HG02763 (cell line): ENCODE measurements at regions not wholly inside any gene's neighbourhood (a gene's known extent, or its start where the extent isn't known, plus 50 kb on each side); places are given as distances from the start of the nearest gene placed in this dataset.

ENCODE experiments used
- ATAC-seq: cut with Tn5 transposase; IDR thresholded peaks from one replicate; pipeline ENCODE4 v1.9.1; 2021; ENCODE audit warnings: mild to moderate bottlenecking, moderate library complexity; ENCODE audit not compliant: unreplicated experiment

DNA sequence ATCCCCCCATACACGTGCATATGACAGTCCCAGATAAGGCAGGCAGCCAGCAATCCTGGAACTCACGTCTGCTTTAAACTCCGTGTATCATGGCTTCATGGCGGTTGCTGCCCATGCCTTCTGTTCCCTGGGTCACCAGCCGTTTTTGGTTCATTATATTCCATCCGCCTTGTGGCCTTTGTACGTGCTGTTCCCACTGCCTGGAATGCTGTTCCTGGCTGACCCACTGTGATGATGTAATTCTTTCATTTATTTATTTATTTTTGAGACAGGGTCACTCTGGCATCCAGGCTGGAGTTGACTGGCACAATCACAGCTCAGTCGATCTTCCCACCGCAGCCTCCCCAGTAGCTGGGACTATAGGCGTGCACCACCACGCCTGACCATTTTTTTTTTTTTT lies 136.7 kb upstream of the GSE1 start:
- no peak for ATAC-seq

DNA sequence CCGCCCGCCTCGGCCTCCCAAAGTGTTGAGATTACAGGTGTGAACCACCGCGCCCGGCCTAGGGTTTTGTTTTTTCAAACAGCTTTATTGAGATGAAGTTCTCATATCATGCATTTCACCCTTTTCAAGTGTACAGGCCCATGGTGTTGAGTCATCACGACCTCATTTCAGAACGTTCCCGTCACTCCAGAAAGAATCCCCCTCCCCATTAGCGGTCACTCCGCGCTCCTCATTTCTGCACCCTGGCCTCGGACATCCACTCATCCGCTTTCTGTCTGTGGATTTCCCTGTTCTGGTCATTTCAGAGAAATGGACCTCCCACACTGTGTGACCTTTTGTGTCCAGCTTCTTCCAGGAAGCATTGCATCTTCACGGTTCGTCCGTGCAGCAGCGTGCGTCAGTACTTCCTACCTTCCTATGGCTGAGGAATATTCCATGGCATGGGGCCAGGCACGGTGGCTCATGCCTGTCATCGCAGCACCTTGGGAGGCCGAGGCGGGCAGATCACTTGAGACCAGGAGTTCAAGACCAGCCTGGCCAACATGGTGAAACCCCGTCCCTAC lies 135.2 kb upstream of the GSE1 start:
- no peak for ATAC-seq

DNA sequence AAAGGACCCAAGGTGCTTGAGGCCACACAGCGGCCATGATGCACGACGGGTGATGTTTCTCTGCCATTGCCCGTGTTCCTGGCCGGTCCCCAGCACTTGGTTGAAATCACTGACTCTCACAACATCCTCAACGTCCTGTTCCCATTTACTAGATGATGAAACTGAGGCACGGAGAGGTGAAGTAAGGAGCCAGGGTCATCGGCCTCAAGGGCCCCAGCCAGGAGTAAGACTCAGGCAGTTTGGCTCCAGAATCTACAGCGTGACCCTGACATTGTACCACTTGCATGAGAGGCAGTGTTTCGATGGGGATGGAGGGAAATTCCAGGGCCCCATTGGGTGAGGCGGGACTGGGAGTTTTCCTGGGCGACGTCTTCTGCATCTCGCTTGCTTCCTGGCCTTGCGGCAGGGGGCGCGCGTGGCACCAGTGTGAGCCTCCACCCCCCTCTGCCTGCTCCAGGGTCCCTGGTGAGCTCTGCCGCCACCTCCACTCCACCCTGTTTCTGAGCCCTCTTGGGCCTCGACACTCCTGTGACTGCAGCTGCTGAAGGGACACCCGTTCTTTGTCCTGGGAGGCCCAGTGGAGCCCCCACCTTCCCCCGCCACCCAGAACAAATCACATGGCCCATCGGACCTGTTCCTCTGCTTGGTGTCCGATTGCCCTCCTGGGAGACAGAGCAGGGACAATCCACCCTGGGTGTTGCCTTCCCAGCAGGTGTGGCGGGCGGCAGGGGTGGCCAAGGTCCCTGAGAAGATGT lies 133.0 kb upstream of the GSE1 start:
- no peak for ATAC-seq

DNA sequence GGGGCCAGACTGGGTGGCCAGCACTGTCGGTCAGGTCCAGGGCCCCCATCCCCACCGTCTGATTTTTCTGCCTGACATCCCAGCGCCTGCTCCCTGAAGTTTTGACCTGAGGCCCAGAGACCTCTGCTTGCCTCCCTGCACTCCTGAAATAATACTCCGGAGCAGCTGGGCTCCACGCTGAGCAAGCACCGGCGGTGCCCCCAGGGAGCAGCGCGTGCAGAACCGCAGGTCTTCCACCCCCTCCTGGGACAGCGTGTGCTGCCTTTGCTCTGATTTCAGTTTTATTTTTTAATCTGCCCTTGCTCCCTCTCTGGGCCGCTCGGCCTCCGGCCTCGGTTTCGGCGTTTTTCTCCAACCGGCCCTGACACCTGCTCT lies 132.4 kb upstream of the GSE1 start:
- no peak for ATAC-seq

DNA sequence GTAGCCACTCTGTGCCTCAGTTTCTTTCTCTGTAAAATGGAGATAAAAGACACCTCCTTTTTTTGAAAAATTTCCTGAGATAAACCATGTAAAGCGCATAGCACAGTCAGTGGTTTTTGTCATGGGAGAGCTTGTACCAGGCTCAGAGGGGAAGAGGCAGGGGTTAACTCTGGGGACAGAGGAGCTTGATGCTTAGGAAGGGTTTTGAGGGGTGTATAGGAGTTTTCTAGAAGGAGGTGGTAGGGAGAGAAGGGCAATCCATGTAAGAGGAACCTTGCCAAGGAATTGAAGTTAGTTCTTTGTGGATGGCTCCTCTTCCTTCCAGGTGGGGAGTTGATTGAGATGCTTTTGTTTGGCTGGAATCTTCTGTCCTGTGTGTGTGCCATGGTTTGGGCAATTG lies 131.9 kb upstream of the GSE1 start:
- no peak for ATAC-seq

DNA sequence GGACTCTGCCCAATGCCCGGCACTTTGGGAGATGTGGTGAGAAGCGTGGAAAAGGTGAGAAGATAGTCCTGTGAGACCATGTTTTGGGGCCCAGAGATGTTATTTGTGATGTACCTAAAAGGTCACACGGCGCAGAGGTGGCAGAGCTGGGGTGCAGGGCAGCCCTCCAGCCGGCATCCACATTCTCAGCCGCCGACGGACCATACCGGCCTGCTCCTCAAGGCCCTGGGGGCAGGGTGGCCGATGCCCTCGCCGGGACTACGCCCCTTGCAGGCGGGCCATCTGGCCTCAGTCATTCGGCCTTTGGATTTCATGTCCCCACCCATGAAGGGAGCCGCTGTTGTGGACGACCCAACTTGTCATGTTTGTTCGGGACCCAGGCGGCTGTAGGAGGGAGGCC lies 131.4 kb upstream of the GSE1 start:
- ATAC-seq, result no peak

DNA sequence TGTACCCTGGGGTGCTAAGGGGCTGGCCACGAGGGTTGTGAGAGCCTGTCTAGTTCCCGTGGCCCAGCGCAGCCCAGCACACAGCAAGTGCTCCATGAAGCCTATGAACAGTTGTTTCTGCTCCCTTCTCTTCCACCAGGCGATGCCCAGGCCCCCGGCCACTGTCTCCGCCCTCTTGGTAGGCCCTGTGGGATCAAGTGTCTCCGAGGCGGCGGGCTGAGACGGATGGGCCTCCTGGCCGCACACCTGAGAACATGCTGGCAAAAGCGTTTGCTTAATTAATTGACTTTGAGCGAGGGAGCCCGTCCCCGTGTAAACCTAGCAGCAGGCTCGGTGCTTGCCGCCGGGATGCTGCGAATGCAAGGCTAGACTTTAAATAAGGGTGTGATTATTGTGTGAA lies 129.7 kb upstream of the GSE1 start:
- ATAC-seq, result no peak

DNA sequence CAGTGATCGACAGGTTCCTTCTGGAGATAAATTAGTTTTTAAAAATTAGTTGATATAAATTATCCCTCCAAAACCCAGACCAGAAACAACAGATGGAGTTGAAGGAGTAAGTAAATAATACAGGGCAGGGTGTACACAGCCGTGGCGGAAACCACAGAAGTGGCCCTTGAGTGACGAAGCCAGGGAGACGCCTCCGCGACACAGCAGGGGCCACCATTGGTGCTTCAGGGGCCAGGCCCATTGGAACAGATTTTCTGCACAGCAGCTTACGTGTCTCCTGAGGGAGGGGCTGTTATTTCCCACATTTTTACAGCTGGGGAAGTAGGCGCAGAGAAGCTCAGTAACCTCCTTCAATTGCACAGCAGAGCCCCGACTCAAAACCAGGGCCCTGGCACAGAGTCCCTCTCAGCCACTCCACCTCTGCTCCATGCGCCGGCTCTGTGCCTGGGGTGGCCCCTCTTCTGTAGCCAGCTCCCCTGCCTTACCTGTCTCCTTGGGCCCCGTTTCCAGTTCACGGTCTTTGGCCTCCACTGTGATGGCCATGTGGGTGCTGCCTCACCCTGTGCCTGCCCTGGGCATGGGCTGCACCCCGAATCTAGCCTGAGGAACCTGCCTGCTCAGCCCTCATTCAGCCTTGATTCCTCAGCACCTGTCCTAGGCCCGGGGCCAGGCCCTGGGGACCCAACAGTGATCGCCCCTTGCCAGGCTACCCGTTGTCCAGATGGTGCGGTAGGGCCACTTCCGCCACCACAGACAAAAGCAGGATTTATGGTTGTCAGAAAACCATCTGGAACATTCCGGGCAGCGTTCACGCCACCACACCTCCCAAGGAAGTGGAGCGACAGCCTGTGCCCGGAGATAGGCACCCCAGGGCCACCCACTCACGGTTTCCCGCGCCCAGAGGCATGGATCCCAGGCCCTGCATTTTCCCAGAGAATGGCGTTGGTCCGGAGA lies 128.5 kb upstream of the GSE1 start:
- ATAC-seq, result no peak

DNA sequence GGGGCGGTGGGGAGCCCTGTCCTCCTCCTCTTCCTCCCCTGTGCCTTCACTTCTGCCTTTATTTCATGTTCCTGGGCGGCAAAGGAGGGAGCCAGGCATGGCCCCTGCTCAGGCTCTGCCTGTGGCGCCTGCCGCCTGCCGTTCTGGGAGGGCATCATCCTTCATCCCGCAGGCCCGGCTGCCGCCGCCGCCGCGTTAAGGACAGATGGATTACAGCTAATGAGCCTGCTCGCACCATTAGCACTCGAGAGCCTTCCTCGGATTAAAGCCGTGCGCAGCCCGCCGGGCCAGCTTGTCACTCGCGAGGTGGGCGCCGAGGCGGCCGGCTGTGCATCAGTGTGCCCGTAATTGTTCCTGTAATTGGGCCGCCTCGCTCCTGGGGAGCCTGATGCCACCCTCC lies 127.7 kb upstream of the GSE1 start:
- ATAC-seq, result no peak

DNA sequence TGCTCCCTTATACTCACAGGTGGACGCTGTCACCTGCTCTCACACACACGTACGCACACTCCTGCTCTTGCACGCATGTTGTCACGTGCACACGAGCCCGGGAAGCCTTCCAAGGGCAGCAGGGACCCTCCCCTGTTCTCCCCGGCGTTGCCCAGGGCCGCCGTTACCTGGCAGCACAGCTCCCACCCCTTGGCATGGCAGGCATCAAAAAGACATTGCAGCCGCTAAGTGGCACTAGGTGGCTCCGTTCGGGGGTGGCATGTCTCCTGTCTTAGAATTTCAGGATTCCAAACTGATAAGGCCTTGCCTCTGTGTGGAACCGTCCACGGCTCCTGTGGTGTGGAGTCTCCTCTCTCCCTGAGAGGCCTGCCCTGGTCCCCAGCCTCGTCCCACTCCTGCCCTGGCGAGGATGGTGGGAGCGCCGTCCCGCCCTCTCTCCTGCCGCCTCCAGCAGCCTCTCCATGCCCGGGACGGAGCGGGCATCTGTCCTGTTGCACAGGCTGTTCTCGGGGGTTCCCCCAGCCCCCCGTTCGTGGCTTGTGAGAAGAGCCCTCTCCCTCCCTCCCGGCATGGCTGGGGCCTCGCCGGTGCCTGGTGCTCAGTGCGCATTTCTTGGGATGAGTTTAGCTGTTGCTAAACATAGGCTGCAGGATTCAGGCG lies 126.7 kb upstream of the GSE1 start:
- ATAC-seq, result no peak

DNA sequence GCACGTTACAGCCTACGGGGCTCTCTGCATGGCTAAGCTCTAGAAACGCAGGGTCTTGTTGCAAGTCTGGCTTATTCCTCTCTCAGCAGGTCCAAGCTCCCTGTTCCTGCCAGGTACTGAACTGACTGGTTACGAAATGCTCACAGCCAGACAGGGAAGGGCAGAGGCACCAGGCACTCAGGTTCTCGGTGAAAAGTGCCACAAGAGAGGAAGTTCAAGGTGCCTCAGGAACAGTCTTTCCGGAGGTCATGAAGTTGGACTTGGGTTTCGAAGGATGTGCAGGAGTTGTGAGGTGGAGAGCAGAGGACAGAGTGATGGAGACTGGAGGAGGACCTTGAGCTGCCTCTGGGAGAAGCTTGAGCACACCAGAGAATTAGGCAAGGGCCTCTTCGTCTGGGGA lies 124.7 kb upstream of the GSE1 start:
- no peak for ATAC-seq

DNA sequence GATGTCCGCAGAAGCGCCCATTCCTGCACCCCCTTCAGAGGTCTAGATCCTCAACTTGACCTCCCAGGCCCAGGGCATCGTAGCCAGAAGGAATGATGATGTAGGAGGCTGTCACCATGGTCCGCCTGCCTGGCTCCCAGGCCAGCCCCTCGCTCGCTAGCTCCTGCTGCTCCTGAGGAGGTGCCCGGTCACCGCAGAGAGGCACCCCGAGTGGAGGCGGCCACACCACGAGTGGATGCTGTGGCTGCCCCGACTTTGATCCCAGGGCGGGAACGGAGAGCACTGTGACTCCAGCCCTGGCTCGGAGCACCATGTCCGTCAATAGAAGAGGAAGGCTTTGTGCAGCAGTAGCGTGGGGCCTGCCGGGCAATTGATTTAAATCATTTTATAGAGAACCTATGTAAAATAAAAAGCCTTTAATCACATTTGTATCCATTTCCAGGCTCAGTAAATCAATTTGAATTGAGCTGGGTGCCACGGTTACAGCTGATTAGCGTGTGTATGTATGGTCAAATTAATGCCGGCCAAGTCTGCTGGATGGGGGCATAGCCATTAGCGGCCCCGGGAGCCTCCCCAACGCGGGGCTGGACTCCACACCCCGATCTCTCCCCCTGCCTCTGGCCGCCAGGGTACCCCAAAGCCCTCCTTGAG lies 122.6 kb upstream of the GSE1 start:
- no peak for ATAC-seq

DNA sequence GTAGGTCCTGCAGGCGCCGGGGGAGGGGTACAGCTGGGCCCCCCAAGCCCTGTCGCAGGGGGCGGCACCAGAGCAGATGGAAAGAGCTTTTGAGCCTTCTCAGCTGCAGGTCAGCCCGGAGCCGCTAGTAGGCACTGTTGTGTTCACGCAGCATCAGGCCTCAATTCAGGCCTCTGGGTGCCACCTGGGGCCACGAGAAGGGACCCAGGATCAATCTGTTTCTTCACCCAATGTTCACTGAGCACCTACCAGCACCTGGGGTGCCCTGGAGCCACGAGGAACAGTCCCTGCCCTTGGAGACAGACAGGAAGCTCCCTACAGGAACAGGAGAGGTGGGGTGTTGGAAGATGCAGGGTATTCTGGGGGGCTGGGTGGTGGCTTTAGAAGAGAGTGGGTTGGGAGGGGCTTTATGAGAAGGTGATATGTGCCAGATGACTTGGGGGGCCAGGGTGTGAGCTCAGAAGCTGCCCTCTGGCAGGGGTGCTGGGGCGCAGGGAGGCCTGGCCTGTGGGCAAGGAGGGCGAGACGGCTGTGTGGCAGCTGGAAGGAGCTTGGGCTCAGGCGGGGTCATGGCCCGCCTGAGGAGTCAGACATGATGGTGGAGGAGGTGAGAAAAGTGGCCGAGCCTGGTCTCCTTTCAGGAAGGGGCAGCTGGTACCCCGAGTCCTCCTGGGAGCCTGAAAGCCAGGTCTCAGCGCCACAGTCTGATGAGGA lies 121.9 kb upstream of the GSE1 start:
- no peak for ATAC-seq

DNA sequence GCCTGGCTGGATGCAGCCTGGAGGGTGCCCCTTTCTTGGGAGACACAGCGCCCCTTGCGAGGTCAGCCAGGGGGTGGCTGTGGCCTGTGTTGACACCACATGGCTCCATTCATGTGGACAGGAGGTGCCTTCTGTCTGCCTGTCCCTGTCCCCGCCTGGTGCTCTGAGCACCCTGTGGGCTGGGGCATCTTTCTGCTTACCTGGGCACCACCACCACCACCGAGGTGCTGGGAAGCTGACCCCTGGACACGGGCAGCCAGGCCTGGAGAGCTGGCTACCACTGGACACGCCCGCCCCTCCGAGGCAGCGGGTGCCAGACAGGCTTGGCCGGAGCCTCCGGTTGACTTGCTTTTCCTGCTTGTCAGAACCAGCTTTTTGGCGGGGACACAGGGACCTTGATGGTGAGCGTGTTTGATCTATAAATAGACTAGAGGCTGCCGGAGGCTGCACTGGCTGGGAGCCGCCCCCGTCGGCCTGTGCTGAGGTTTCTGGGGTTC lies 121.3 kb upstream of the GSE1 start:
- no peak for ATAC-seq

DNA sequence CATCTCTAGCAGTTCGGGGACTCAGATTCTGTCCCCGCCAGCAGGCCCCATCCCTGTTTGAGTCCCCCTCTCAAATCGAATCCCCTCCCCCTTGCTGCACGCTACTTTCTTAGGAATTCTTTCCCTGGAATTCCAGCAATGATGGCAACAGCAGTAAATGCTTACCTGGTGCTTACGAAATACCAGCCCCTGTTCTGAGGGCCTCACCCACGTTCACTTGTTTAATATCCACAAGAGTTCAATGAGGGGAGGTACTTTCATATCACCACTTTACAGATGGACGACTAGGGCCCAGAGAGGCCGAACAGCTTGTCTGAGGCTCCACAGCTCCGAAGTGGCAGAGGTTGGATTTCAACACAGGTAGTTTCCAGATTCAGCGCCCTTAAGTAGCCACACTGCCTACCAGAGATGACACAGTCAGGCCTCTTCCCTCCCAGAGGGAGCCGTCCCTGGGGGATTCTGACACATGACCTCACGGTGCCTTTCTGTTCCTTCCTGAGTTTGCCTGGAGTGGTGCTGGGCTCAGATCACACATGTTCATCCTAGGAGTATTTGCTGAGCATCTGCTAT lies 120.7 kb upstream of the GSE1 start:
- ATAC-seq, result no peak

DNA sequence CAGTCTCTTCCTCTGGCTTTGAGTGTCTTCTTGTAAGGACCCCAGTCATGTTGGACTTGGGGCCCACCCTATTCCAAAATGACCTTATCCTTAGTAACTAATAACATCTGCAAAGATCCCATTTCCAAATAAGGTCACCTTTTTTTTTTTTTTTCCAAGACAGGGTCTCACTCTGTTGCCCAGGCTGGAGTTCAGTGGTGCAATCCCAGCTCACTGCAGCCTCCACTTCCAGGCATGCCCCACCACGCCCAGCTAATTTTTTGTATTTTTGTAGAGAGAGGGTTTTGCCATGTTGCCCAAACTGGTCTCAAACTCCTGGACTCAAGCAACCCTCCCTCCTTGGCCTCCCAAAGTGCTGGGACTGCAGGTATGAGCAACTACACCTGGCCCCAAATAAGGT lies 118.8 kb upstream of the GSE1 start:
- no peak for ATAC-seq

DNA sequence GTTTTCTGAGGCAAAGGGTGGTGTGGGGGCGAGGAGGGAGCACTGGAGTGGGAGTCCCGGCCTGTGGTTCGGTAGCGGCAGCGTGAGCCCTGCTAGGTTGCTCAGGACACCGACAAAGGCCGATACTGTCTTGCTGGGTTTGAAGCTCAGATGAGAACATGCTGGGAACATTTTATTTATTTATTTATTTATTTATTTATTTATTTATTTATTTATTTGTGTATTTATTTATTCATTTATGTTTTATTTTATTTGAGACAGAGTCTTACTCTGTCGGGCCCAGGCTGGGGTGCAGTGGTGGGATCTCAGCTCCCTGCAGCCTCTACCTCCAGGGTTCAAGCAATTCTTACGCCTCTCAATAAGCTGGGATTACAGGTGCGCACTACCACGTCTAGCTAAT lies 117.9 kb upstream of the GSE1 start:
- ATAC-seq, result no peak

DNA sequence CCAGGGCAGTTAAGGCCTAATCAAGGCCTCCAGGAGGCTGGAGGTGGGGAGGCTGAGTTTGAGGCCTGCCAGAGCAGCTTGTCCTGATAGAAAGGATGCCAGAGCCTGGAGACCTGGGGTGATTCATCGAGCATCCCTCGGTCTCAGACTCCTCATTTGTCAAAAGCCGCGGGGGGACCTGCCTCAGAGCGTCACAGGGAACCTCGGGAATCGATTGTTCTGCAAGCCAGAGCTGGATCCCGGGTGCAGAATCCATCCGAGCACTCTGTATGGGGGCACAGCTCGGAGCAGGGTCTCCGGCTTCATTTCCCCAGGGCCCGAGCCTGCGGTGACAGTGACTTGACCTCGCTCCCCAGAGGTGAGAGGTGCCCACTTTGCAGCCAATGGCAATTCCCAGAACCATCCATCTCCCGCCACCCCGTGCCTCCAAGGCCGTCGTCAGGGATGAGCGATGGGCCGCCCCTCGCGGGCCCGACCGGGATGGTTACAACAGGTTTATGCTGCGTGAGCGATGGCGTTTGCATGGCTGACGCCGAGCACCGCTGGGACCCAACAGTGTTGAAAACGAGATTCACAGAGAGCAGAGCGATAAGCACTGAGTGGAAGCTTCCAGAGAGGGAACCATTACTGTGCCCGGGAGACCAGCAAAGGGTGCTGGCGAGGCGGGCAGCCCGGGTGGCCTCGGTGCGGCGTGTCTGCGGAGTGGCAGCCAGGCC lies 117.1 kb upstream of the GSE1 start:
- ATAC-seq, result no peak

DNA sequence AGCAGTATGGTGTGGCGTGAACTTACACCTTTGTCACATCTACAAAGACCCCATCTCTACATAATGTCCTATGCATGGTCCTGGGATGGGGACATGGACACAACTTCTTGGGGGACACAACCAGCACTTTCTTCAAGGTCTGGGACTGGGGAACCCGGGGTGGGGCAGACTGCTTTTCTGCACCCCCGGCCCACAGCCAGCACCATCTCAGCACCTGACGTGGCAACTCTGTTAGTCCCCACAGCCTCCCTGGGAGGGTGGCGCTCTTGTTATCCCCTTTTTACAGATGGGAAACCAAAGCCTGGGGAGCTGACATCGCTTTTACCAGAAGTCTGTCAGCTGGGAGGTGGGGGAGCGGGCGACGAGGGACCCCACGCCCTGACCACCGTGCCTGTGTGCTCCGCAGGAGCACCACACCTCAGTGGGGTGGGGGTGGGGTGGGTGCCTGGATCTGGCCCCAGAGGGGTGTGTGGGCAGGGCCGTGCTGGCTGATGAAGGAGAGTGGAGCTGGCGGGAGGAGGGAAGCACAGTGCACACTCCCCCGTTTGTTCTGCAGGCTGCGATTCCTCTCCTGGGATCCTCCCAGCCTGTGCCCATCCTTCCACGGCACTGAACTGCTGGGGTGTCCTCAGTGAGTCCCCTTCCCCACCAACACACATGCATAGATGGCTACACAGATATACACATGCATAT lies 115.4 kb upstream of the GSE1 start:
- no peak for ATAC-seq
